Keratinocyte (primary cell): ENCODE measurements at regions not wholly inside any gene's neighbourhood (a gene's known extent, or its start where the extent isn't known, plus 50 kb on each side); places are given as distances from the start of the nearest gene placed in this dataset.

Source experiments
- DNase-seq: peaks from one replicate; pipeline ENCODE4 v3.0.0-alpha.2; 2011; ENCODE audit warnings: low read depth, missing footprints, low spot score
- FAIRE-seq: peaks from 2 replicates; lab custom pipeline; 2011; peaks lifted over from hg19 to GRCh38; lab: Jason Lieb, UNC
- H2AFZ ChIP-seq: 2 replicates; pipeline ENCODE4 v1.6.0; 2012; ENCODE audit warnings: low read length, control low read depth, inconsistent platforms; ENCODE audit not compliant: control insufficient read depth
- H3K27ac ChIP-seq: 2 replicates; pipeline ENCODE4 v1.5.1; 2011; ENCODE audit warnings: low read length; ENCODE audit not compliant: control insufficient read depth, insufficient read depth
- H3K27me3 ChIP-seq: 3 replicates; pipeline ENCODE4 v1.6.0; 2011; ENCODE audit warnings: low read length; ENCODE audit not compliant: control insufficient read depth, insufficient read depth; ENCODE audit errors: extremely low read depth
- H3K36me3 ChIP-seq, 2 experiments: 2 replicates in 1 of 2; 3 replicates in 1 of 2; pipeline ENCODE4 v1.5.1; 2011; ENCODE audit warnings: low read length in 2 of 2, mild to moderate bottlenecking in 1 of 2; ENCODE audit not compliant: control insufficient read depth in 2 of 2, insufficient read depth in 2 of 2; ENCODE audit errors: extremely low read depth in 1 of 2
- H3K4me1 ChIP-seq: 3 replicates; pipeline ENCODE4 v1.5.1; 2011; ENCODE audit warnings: low read length; ENCODE audit not compliant: control insufficient read depth, insufficient read depth; ENCODE audit errors: extremely low read depth
- H3K4me2 ChIP-seq: 3 replicates; pipeline ENCODE4 v1.6.0; 2011; ENCODE audit warnings: low read depth, low read length; ENCODE audit not compliant: control insufficient read depth, insufficient read depth; ENCODE audit errors: extremely low read depth
- H3K4me3 ChIP-seq, 3 experiments: fragments of 200-600 bp in 1 of 3; sonication (generic) in 1 of 3; 2 replicates in 2 of 3; 3 replicates in 1 of 3; pipeline ENCODE4 v1.5.1; 2011 to 2016; ENCODE audit warnings: low read length in 3 of 3, mild to moderate bottlenecking in 3 of 3, control low read depth in 2 of 3, inconsistent platforms in 1 of 3, low read depth in 1 of 3, mixed read lengths in 1 of 3, mixed run types in 1 of 3, moderate library complexity in 1 of 3; ENCODE audit not compliant: control insufficient read depth in 2 of 3, insufficient read depth in 2 of 3; ENCODE audit errors: extremely low read depth in 1 of 3
- H3K79me2 ChIP-seq: 2 replicates; pipeline ENCODE4 v1.6.0; 2012; ENCODE audit warnings: low read length; ENCODE audit not compliant: control insufficient read depth, insufficient read depth
- H3K9ac ChIP-seq: 3 replicates; pipeline ENCODE4 v1.6.0; 2011; ENCODE audit warnings: low read length; ENCODE audit not compliant: control insufficient read depth, insufficient read depth; ENCODE audit errors: extremely low read depth
- H3K9me1 ChIP-seq: 3 replicates; pipeline ENCODE4 v1.6.0; 2011; ENCODE audit warnings: low read length; ENCODE audit not compliant: control insufficient read depth, insufficient read depth; ENCODE audit errors: extremely low read depth
- H3K9me3 ChIP-seq: 2 replicates; pipeline ENCODE4 v1.5.1; 2012; ENCODE audit warnings: low read depth, low read length; ENCODE audit not compliant: control insufficient read depth
- H4K20me1 ChIP-seq: 3 replicates; pipeline ENCODE4 v1.6.0; 2011; ENCODE audit warnings: low read length; ENCODE audit not compliant: control insufficient read depth, insufficient read depth; ENCODE audit errors: extremely low read depth
- CTCF ChIP-seq, 3 experiments: IDR thresholded peaks in 1 of 3; conservative IDR thresholded peaks in 1 of 3; optimal IDR thresholded peaks in 1 of 3; 2 replicates in 2 of 3; 3 replicates in 1 of 3; pipeline versions ENCODE3 to v1.5.1; 2011; ENCODE audit warnings: low read length in 3 of 3, mild to moderate bottlenecking in 3 of 3, moderate library complexity in 2 of 3, control low read depth in 1 of 3, inconsistent platforms in 1 of 3; ENCODE audit not compliant: insufficient read depth in 2 of 3; ENCODE audit errors: extremely low read depth in 1 of 3
- EZH2 ChIP-seq: IDR thresholded peaks from one replicate; pipeline ENCODE4 v1.6.1; 2012; ENCODE audit warnings: inconsistent platforms, mild to moderate bottlenecking, low read length, moderate library complexity
- dilution Hi-C: fragments of 300-500 bp; cut with MboI; formaldehyde crosslinking; loops from one replicate; pipeline ENCODE4 v1.7.0; 2020; ENCODE audit warnings: low sequenced_read_pairs; ENCODE audit not compliant: extremely low pct_ligation_motif_present

DNA sequence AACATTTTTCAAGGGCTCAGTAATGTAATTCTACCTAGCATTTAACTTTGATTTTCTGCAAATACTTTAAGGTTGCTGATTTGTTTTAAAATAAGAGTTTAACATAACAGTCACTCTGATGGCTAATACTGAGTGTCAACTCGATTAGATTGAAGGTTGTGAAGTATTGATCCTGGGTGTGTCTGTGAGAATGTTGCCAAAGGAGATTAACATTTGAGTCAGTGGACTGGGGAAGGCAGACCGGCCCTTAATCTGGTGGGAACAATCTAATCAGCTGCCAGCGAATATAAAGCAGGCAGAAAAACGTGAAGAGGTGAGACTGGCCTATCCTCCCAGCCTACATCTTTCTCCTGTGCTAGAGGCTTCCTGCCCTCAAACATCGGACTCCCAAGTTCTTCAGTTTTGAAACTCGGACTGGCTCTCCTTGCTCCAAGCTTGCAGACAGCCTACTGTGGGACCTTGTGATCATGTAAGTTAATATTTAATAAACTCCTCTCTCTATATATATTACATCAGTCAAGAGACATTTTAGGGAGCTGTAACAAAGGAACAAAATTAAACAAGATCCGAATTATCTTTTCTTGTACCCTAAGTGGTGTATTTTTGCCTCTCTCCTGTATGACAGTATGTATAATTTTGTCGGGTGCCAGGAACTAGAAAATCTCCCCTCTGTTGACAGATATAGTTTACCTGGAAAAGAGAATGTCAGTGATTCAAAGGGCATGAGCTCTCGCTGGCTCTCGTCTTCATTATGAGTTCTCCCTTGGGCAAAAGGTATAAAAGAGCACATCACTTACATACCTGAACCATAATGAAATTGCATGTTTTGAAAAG lies 576.1 kb downstream of the LRRC70 start:
- H3K4me3 ChIP-seq = no peak overlapping the region
- no peak overlapping the region for H3K4me2 ChIP-seq

GRCh38 chr5:63152871-63153270 lies 574.3 kb downstream of the LRRC70 start:
- H3K27ac ChIP-seq = no peak overlapping the region
- no peaks in the 10 kb centered on the region for H3K9me3 ChIP-seq
- H3K4me1 ChIP-seq = no peaks in the 10 kb centered on the region
- no peak overlapping the region for H3K4me3 ChIP-seq
- no peaks in the 10 kb centered on the region for H3K9me1 ChIP-seq
- FAIRE-seq (no peak), DNase-seq (no peak)
- H4K20me1 ChIP-seq = no peaks in the 10 kb centered on the region
- dilution Hi-C loops = no loop called here
- H3K79me2 ChIP-seq = no peaks in the 10 kb centered on the region
- H3K27me3 ChIP-seq = no peaks in the 10 kb centered on the region
- no peak overlapping the region for H3K9ac ChIP-seq
- no peak overlapping the region for H3K4me2 ChIP-seq
- TF ChIP-seq CTCF (optimal IDR thresholded peaks at IDR 0.05 in 1 of 3, IDR thresholded peaks at IDR 0.05 in 1 of 3, conservative IDR thresholded peaks at IDR 0.05 in 1 of 3; ENCODE audit: extremely low read depth in 1 of 3, insufficient read depth in 2 of 3, low read length in 3 of 3) (no peak), EZH2 (no peak)
- no peak overlapping the region for H2AFZ ChIP-seq
- H3K36me3 ChIP-seq = no peaks in the 10 kb centered on the region

More for the DNA sequence above, 576.1 kb downstream of the LRRC70 start:
- H3K36me3 ChIP-seq = no peaks in the 10 kb centered on the region
- no peaks in the 10 kb centered on the region for H3K27me3 ChIP-seq
- DNase-seq (no peak), FAIRE-seq (no peak)
- no peak overlapping the region for H3K9ac ChIP-seq
- no peaks in the 10 kb centered on the region for H3K9me3 ChIP-seq
- no peaks in the 10 kb centered on the region for H4K20me1 ChIP-seq
- H3K27ac ChIP-seq = no peak overlapping the region
- dilution Hi-C loops = no loop called here
- H3K79me2 ChIP-seq = no peaks in the 10 kb centered on the region
- no peak for TF ChIP-seq CTCF (optimal IDR thresholded peaks at IDR 0.05 in 1 of 3, IDR thresholded peaks at IDR 0.05 in 1 of 3, conservative IDR thresholded peaks at IDR 0.05 in 1 of 3; ENCODE audit: extremely low read depth in 1 of 3, insufficient read depth in 2 of 3, low read length in 3 of 3)
- TF ChIP-seq EZH2 = no peak
- H3K9me1 ChIP-seq = no peaks in the 10 kb centered on the region
- H2AFZ ChIP-seq = no peak overlapping the region
- no peaks in the 10 kb centered on the region for H3K4me1 ChIP-seq
